K562 (cell line): ENCODE measurements at regions not wholly inside any gene's neighbourhood (a gene's known extent, or its start where the extent isn't known, plus 50 kb on each side); places are given as distances from the start of the nearest gene placed in this dataset.

Source experiments
- ATAC-seq: fragments of 200-7000 bp; cut with Tn5 transposase; 3 replicates; pipeline ENCODE4 v1.9.1; 2020; ENCODE audit warnings: moderate library complexity
- BruUV-seq: library from RNA; stranded (reverse); fragments of 400-500 nt; replicated peaks from 2 replicates; lab custom pipeline; 2021; lab: Mats Ljungman, UMichigan
- CTCF ChIA-PET: fragments of 300-600 bp; formaldehyde crosslinking; extraction: SDS; loops from one replicate; lab custom pipeline; 2021; ENCODE audit warnings: low intra/inter-chr PET ratio; lab: Yijun Ruan, JAX
- POLR2A ChIA-PET: fragments of 300-600, 350-650 bp; sonication (Branson Sonifier 250); formaldehyde crosslinking; extraction: SDS; loops from one replicate; lab custom pipeline; 2021; ENCODE audit warnings: antibody characterized with exemption, inconsistent platforms; lab: Yijun Ruan, JAX
- DNase-seq, 4 experiments: peaks; one replicate each; pipeline versions ENCODE4 v3.0.0 to v3.0.0-alpha.2; 2011 to 2018; ENCODE audit warnings: low spot score in 3 of 4, mixed read lengths in 3 of 4; ENCODE audit errors: extremely low read depth in 1 of 4
- FAIRE-seq: peaks from 2 replicates; lab custom pipeline; 2011; peaks lifted over from hg19 to GRCh38; lab: Jason Lieb, UNC
- H2AFZ ChIP-seq: 2 replicates; pipeline ENCODE4 v1.6.0; 2011; ENCODE audit warnings: low read depth, low read length, control low read depth, inconsistent platforms
- H3K27ac ChIP-seq: fragments of 200-600 bp; 3 replicates; pipeline ENCODE4 v1.8.0; 2011; ENCODE audit warnings: low read depth, mild to moderate bottlenecking, control low read depth, inconsistent platforms, low read length, moderate library complexity, mixed read lengths; ENCODE audit errors: extremely low read depth
- H3K27me3 ChIP-seq, 2 experiments: fragments of 300-600 bp in 1 of 2; 2 replicates in 1 of 2; 3 replicates in 1 of 2; pipeline versions ENCODE4 v1.6.0 to v1.8.0; 2011; ENCODE audit warnings: inconsistent platforms in 2 of 2, low read length in 2 of 2, mild to moderate bottlenecking in 1 of 2, mixed read lengths in 1 of 2, moderate library complexity in 1 of 2; ENCODE audit not compliant: control insufficient read depth in 2 of 2, insufficient read depth in 2 of 2
- H3K36me3 ChIP-seq: fragments of 300-600 bp; 3 replicates; pipeline ENCODE4 v1.8.0; 2011; ENCODE audit warnings: mild to moderate bottlenecking, low read length, inconsistent platforms; ENCODE audit not compliant: control insufficient read depth, insufficient read depth
- H3K4me1 ChIP-seq, 2 experiments: fragments of 200-600 bp in 1 of 2; replicated peaks in 1 of 2; 2 replicates in 1 of 2; 3 replicates in 1 of 2; pipeline versions ENCODE4 v1.5.1 to v1.8.0; 2011; ENCODE audit warnings: inconsistent platforms in 2 of 2, low read length in 2 of 2, mild to moderate bottlenecking in 1 of 2, mixed read lengths in 1 of 2, moderate library complexity in 1 of 2; ENCODE audit not compliant: control insufficient read depth in 2 of 2, insufficient read depth in 2 of 2
- H3K4me2 ChIP-seq: 2 replicates; pipeline ENCODE4 v1.6.1; 2011; ENCODE audit warnings: low read length, control low read depth, inconsistent platforms, mixed read lengths; ENCODE audit not compliant: insufficient read depth
- H3K4me3 ChIP-seq: fragments of 200-600 bp; sonication (generic), shearing (Covaris generic); 2 replicates; pipeline ENCODE4 v1.5.1; 2016; ENCODE audit warnings: control low read depth, inconsistent platforms
- H3K79me2 ChIP-seq: fragments of 200-600 bp; 3 replicates; pipeline ENCODE4 v1.8.0; 2011; ENCODE audit warnings: low read length, inconsistent platforms; ENCODE audit not compliant: control insufficient read depth, insufficient read depth
- H3K9ac ChIP-seq, 2 experiments: 2 replicates each; pipeline versions ENCODE4 v1.6.0 to v1.6.1; 2011; ENCODE audit warnings: low read depth in 2 of 2, low read length in 2 of 2, control low read depth in 1 of 2, inconsistent platforms in 1 of 2, mild to moderate bottlenecking in 1 of 2, mixed read lengths in 1 of 2; ENCODE audit not compliant: insufficient read depth in 1 of 2
- H3K9me1 ChIP-seq: one replicate; pipeline ENCODE4 v1.6.0; 2011; ENCODE audit warnings: inconsistent platforms, mild to moderate bottlenecking, low read length, moderate library complexity; ENCODE audit not compliant: control insufficient read depth, insufficient read depth
- H3K9me3 ChIP-seq: replicated peaks from 2 replicates; pipeline ENCODE4 v1.5.1; 2011; ENCODE audit warnings: low read depth, low read length, inconsistent platforms; ENCODE audit not compliant: control insufficient read depth, insufficient read depth
- H4K20me1 ChIP-seq: replicated peaks from 2 replicates; pipeline ENCODE4 v1.6.1; 2011; ENCODE audit warnings: low read length, inconsistent platforms, mixed read lengths; ENCODE audit not compliant: control insufficient read depth, insufficient read depth
- ETV1 ChIP-seq: fragments of 450-650 bp; conservative IDR thresholded peaks from 2 replicates; pipeline ENCODE4 v1.6.1; 2016; ENCODE audit warnings: missing genetic modification characterization, control low read depth, low read depth, missing compliant biosample characterization
- FOXJ3 ChIP-seq: sonication (generic); formaldehyde crosslinking; IDR thresholded peaks from 2 replicates; pipeline ENCODE4 v1.4.0; 2020; ENCODE audit warnings: mild to moderate bottlenecking, missing genetic modification reagents
- IRF1 ChIP-seq: sonication (generic); formaldehyde crosslinking; IDR thresholded peaks from 2 replicates; pipeline ENCODE4 v1.8.0; 2022; ENCODE audit warnings: missing genetic modification reagents, mild to moderate bottlenecking, borderline replicate concordance
- LARP7 ChIP-seq: fragments of 450-650 bp; IDR thresholded peaks from 2 replicates; pipeline ENCODE4 v1.6.1; 2016
- MBD2 ChIP-seq: sonication (generic); IDR thresholded peaks from 2 replicates; pipeline ENCODE4 v1.6.1; 2016; ENCODE audit warnings: low read depth, borderline replicate concordance
- NFE2 ChIP-seq: IDR thresholded peaks from 2 replicates; pipeline ENCODE4 v1.6.1; 2014; ENCODE audit warnings: antibody characterized with exemption, low read depth
- PHB2 ChIP-seq: fragments of 450-650 bp; IDR thresholded peaks from 2 replicates; pipeline ENCODE4 v1.6.1; 2017; ENCODE audit warnings: low read depth
- PHF21A ChIP-seq: fragments of 450-650 bp; IDR thresholded peaks from 2 replicates; pipeline ENCODE4 v1.6.1; 2017; ENCODE audit warnings: low read depth, borderline replicate concordance
- ZBTB11 ChIP-seq, 3 experiments: fragments of 200-800 bp in 1 of 3; fragments of 250-450 bp in 1 of 3; fragments of 450-650 bp in 1 of 3; sonication (Bioruptor Pico) in 1 of 3; sonication (Bioruptor generic) in 1 of 3; formaldehyde crosslinking in 1 of 3; IDR thresholded peaks; 2 replicates each; pipeline versions ENCODE4 v1.6.1 to v1.8.0; 2016 to 2022; ENCODE audit warnings: mild to moderate bottlenecking in 2 of 3, missing genetic modification characterization in 2 of 3, missing compliant biosample characterization in 1 of 3, moderate library complexity in 1 of 3
- ZBTB34 ChIP-seq: fragments of 250-450 bp; sonication (Bioruptor Pico); IDR thresholded peaks from 2 replicates; pipeline ENCODE4 v1.8.0; 2021; ENCODE audit warnings: mild to moderate bottlenecking, moderate library complexity
- ZNF174 ChIP-seq: fragments of 250-450 bp; sonication (Bioruptor Pico); IDR thresholded peaks from 2 replicates; pipeline ENCODE4 v1.4.0; 2020; ENCODE audit warnings: mild to moderate bottlenecking
- ZNF324 ChIP-seq: fragments of 250-450 bp; sonication (Bioruptor Pico); IDR thresholded peaks from 2 replicates; pipeline ENCODE4 v1.4.0; 2020; ENCODE audit warnings: mild to moderate bottlenecking
- ZNF717 ChIP-seq: fragments of 250-450 bp; sonication (Bioruptor Pico); IDR thresholded peaks from 2 replicates; pipeline ENCODE4 v1.5.0; 2021
- WGBS: fragments of 100-300 bp; shearing (Covaris generic); methylation state at CpG from one replicate; pipeline ENCODE4 v1.1.6; 2016; ENCODE audit warnings: low coverage, mixed read lengths; ENCODE audit not compliant: insufficient coverage; ENCODE audit errors: missing lambda C conversion rate; 5-methylcytosine and 5-hydroxymethylcytosine counted together
- in situ Hi-C: fragments of 300-500 bp; cut with MboI; formaldehyde crosslinking; loops from 4 replicates; pipeline ENCODE4 v1.15.0; 2018; ENCODE audit warnings: inconsistent platforms, mixed read lengths
- intact Hi-C: fragments of 100-400 bp; cut with micrococcal nuclease; formaldehyde crosslinking; loops from 2 replicates; pipeline ENCODE4 v1.14.2; 2022
- TF ChIP-seq, protein P1 (sequence below): fragments of 450-650 bp; IDR thresholded peaks from 2 replicates; pipeline ENCODE4 v1.7.0; 2016; ENCODE audit warnings: borderline replicate concordance

DNA sequence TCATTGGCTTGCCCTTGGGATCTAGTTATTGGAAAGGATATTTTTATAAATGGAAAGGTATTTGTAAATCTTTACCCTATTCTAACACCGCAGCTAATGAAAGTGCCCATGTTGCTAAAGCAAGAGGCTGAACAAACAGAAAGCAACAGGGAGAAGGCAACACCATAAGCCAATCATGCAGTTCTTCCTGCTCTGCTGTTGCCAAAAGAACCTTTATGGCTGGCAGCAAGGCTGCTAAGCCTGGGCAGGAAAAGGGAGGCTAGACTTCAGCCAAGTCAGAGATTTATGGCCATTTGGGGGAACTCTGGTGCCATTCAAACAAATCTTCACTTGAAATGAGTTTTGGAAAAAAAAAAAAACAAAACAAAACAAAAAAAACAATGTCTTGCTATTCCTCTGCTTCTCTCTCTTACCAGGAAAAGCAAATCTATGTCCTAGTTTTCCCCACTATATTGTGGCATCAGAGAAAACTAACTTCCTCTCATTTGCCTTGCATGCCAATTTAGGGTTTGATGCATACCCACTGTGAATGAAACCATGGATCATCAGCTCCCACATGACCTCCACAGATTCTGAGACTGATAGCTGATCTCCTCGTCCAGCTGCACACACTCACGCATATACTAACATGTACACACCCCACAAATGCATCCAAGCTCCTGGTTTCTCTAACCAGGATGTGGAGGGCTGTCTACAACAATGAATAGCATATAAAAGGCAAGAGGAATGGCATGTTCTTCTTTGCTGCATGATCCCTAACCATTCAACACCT lies 179.3 kb downstream of the C1D start:
- Histone ChIP-seq H3K9me1 (no peaks in the 10 kb centered on the region), H3K9ac (no peak overlapping the region), H3K27ac (no peak overlapping the region), H4K20me1 (no peaks in the 10 kb centered on the region), H3K9me3 (no peaks in the 10 kb centered on the region), H3K36me3 (no peaks in the 10 kb centered on the region), H2AFZ (no peak overlapping the region), H3K4me1 (no peaks in the 10 kb centered on the region), H3K4me3 (no peak overlapping the region), H3K79me2 (no peaks in the 10 kb centered on the region), H3K4me2 (no peak overlapping the region), H3K27me3 (no peaks in the 10 kb centered on the region; a peak in 1 of 5 replicates)
- ChIA-PET CTCF (no interaction called here), POLR2A (no interaction called here)
- in situ Hi-C loops (no loop called here), intact Hi-C loops (no loop called here)
- DNase-seq (no peak), FAIRE-seq (no peak), ATAC-seq (no peak)
- whole genome bisulfite sequencing = 0% methylated on average over 3 of the region's 3 CpGs
- no TSS peak for BruUV-seq
- no peak for TF ChIP-seq ZNF174 (CRISPR knock-in tag)
- no peak for TF ChIP-seq PHF21A
- TF ChIP-seq, protein P1, sequence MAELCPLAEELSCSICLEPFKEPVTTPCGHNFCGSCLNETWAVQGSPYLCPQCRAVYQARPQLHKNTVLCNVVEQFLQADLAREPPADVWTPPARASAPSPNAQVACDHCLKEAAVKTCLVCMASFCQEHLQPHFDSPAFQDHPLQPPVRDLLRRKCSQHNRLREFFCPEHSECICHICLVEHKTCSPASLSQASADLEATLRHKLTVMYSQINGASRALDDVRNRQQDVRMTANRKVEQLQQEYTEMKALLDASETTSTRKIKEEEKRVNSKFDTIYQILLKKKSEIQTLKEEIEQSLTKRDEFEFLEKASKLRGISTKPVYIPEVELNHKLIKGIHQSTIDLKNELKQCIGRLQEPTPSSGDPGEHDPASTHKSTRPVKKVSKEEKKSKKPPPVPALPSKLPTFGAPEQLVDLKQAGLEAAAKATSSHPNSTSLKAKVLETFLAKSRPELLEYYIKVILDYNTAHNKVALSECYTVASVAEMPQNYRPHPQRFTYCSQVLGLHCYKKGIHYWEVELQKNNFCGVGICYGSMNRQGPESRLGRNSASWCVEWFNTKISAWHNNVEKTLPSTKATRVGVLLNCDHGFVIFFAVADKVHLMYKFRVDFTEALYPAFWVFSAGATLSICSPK = no peak
- TF ChIP-seq ZBTB11 (CRISPR knock-in tag; IDR thresholded peaks at IDR 0.05) = no peak
- no peak for TF ChIP-seq ZNF717 (CRISPR knock-in tag)
- no peak for TF ChIP-seq NFE2
- no peak for TF ChIP-seq ZNF324 (CRISPR knock-in tag)
- no peak for TF ChIP-seq ZBTB34 (CRISPR knock-in tag)
- TF ChIP-seq LARP7 = no peak
- TF ChIP-seq FOXJ3 = no peak
- no peak for TF ChIP-seq PHB2
- no peak for TF ChIP-seq IRF1
- TF ChIP-seq MBD2 = no peak
- no peak for TF ChIP-seq ETV1 (tag)
